ENCODE measurements at regions not wholly inside any gene's neighbourhood (a gene's known extent, or its start where the extent isn't known, plus 50 kb on each side); places are given as distances from the start of the nearest gene placed in this dataset.

DNA sequence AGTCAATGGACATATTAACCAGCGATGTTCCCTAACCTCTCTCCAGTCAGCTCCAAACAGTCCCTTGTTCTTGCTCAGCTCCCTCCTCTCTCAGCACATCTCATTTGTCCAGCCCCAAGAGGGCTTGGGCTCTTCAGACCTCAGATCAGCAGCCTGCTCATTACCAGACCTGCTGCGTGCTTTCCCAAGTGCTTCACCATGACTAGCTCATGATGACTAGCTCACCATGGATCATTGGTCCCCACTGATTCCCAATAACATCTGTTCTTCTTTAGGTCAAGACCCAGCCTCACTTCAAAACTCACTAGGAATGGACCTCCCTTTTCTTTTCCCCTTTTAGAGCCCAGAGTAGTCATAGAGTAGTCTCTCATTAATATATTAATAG is 121.9 kb downstream of the SLC16A9 start:
- TF ChIP-seq EP300 (IDR thresholded peaks at IDR 0.05; ENCODE audit: borderline replicate concordance in 1 of 2, low read depth in 2 of 2, low read length in 2 of 2) (no peak), TCF12 (IDR thresholded peaks at IDR 0.05; ENCODE audit: low read depth, low read length) (no peak), POLR2A (IDR thresholded peaks at IDR 0.05; ENCODE audit: control extremely low read depth in 1 of 2, low read depth in 2 of 2, low read length in 2 of 2) (no peak), POLR2AphosphoS5 (IDR thresholded peaks at IDR 0.05; ENCODE audit: low read depth, low read length) (no peak), YY1 (IDR thresholded peaks at IDR 0.05; ENCODE audit: low read depth, low read length) (no peak), CEBPB (IDR thresholded peaks at IDR 0.05; ENCODE audit: low read depth, low read length) (no peak), MAFK (IDR thresholded peaks at IDR 0.05; ENCODE audit: low read depth, low read length) (no peak), EZH2 (IDR thresholded peaks at IDR 0.05; ENCODE audit: low read depth, low read length, severe bottlenecking) (no peak), NRF1 (IDR thresholded peaks at IDR 0.05; ENCODE audit: low read depth, low read length) (no peak), RFX5 (IDR thresholded peaks at IDR 0.05; ENCODE audit: borderline replicate concordance, low read depth, low read length) (no peak), HDAC6 (IDR thresholded peaks at IDR 0.05; ENCODE audit: low read depth, low read length) (no peak), SRF (IDR thresholded peaks at IDR 0.05; ENCODE audit: low read depth, low read length) (no peak), SP1 (IDR thresholded peaks at IDR 0.05; ENCODE audit: low read depth, low read length) (no peak)
- TF ChIP-seq, protein P1, sequence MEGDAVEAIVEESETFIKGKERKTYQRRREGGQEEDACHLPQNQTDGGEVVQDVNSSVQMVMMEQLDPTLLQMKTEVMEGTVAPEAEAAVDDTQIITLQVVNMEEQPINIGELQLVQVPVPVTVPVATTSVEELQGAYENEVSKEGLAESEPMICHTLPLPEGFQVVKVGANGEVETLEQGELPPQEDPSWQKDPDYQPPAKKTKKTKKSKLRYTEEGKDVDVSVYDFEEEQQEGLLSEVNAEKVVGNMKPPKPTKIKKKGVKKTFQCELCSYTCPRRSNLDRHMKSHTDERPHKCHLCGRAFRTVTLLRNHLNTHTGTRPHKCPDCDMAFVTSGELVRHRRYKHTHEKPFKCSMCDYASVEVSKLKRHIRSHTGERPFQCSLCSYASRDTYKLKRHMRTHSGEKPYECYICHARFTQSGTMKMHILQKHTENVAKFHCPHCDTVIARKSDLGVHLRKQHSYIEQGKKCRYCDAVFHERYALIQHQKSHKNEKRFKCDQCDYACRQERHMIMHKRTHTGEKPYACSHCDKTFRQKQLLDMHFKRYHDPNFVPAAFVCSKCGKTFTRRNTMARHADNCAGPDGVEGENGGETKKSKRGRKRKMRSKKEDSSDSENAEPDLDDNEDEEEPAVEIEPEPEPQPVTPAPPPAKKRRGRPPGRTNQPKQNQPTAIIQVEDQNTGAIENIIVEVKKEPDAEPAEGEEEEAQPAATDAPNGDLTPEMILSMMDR (IDR thresholded peaks at IDR 0.05; ENCODE audit: control extremely low read depth in 1 of 3, insufficient read depth in 1 of 3, low read depth in 1 of 3, low read length in 3 of 3) = no peak
